Testis (tissue), 2 donors: ENCODE measurements at regions not wholly inside any gene's neighbourhood (a gene's known extent, or its start where the extent isn't known, plus 50 kb on each side); places are given as distances from the start of the nearest gene placed in this dataset.

Source experiments
- DNase-seq: peaks from one replicate; pipeline ENCODE4 v3.0.0-alpha.2; 2019
- H3K27ac ChIP-seq, 2 donors: fragments of 200-600 bp; sonication (generic); one replicate each; pipeline ENCODE4 v1.5.1; 2019
- H3K27me3 ChIP-seq: fragments of 200-600 bp; sonication (generic); one replicate; pipeline ENCODE4 v1.5.1; 2019
- H3K36me3 ChIP-seq: fragments of 200-600 bp; sonication (generic); one replicate; pipeline ENCODE4 v1.5.1; 2017; ENCODE audit warnings: low read depth; ENCODE audit errors: missing control alignments
- H3K4me1 ChIP-seq: fragments of 200-600 bp; sonication (generic); one replicate; pipeline ENCODE4 v1.5.1; 2019
- H3K4me3 ChIP-seq, 2 donors: fragments of 200-600 bp; sonication (generic); one replicate each; pipeline ENCODE4 v1.5.1; 2017 to 2019
- H3K9me3 ChIP-seq: fragments of 200-600 bp; sonication (generic); one replicate; pipeline ENCODE4 v1.5.1; 2017
- POLR2A ChIP-seq: fragments of 450-650 bp; IDR thresholded peaks from one replicate; pipeline ENCODE4 v1.6.1; 2017; ENCODE audit warnings: antibody characterized with exemption, mild to moderate bottlenecking, moderate library complexity
- WGBS, 2 donors: methylation state at CpG; one replicate each; pipeline ENCODE4 v1.1.5; 2018; 5-methylcytosine and 5-hydroxymethylcytosine counted together
- intact Hi-C: fragments of 100-400 bp; cut with DNase I; formaldehyde crosslinking; loops from one replicate; pipeline ENCODE4 v1.15.1; 2023; ENCODE audit warnings: low total_unique reads
- TF ChIP-seq, protein P1 (sequence below), 3 experiments: fragments of 450-650 bp in 2 of 3; fragments of 200-600 bp in 1 of 3; sonication (generic) in 1 of 3; IDR thresholded peaks; one replicate each; pipeline ENCODE4 v1.5.1; 2016 to 2019; ENCODE audit warnings: antibody characterized with exemption in 3 of 3, mild to moderate bottlenecking in 2 of 3, moderate library complexity in 1 of 3

GRCh38 chr19:33903489-33903850, 106.8 kb downstream of the KCTD15 start:
- H3K27ac ChIP-seq: no peak overlapping the region
- TF ChIP-seq POLR2A: no peak
- TF ChIP-seq, protein P1, sequence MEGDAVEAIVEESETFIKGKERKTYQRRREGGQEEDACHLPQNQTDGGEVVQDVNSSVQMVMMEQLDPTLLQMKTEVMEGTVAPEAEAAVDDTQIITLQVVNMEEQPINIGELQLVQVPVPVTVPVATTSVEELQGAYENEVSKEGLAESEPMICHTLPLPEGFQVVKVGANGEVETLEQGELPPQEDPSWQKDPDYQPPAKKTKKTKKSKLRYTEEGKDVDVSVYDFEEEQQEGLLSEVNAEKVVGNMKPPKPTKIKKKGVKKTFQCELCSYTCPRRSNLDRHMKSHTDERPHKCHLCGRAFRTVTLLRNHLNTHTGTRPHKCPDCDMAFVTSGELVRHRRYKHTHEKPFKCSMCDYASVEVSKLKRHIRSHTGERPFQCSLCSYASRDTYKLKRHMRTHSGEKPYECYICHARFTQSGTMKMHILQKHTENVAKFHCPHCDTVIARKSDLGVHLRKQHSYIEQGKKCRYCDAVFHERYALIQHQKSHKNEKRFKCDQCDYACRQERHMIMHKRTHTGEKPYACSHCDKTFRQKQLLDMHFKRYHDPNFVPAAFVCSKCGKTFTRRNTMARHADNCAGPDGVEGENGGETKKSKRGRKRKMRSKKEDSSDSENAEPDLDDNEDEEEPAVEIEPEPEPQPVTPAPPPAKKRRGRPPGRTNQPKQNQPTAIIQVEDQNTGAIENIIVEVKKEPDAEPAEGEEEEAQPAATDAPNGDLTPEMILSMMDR (IDR thresholded peaks at IDR 0.05): no peak
- no peaks in the 10 kb centered on the region for H3K27me3 ChIP-seq
- 68 to 76% methylated on average over 9 of the region's 9 CpGs for WGBS, 2 donors
- no peak overlapping the region for H3K4me3 ChIP-seq
- H3K9me3 ChIP-seq: no peaks in the 10 kb centered on the region
- intact Hi-C loops: no loop called here
- no peak for DNase-seq
- peaks cover 10% of the 10 kb centered on the region for H3K4me1 ChIP-seq
- no peaks in the 10 kb centered on the region for H3K36me3 ChIP-seq

- DNase-seq: no peak
- intact Hi-C loops: no loop called here
- H3K9me3 ChIP-seq: no peaks in the 10 kb centered on the region
- H3K27ac ChIP-seq: no peak overlapping the region
- H3K4me1 ChIP-seq: peaks cover 10% of the 10 kb centered on the region
- no peaks in the 10 kb centered on the region for H3K36me3 ChIP-seq
- no peaks in the 10 kb centered on the region for H3K27me3 ChIP-seq
- no peak for TF ChIP-seq POLR2A
- TF ChIP-seq, protein P1 (IDR thresholded peaks at IDR 0.05): no peak
- H3K4me3 ChIP-seq: no peak overlapping the region
- 52 to 63% methylated on average over 7 of the region's 7 CpGs for WGBS, 2 donors
These were observed 108.0 kb downstream of the KCTD15 start for GRCh38 chr19:33904681-33905080.

DNA sequence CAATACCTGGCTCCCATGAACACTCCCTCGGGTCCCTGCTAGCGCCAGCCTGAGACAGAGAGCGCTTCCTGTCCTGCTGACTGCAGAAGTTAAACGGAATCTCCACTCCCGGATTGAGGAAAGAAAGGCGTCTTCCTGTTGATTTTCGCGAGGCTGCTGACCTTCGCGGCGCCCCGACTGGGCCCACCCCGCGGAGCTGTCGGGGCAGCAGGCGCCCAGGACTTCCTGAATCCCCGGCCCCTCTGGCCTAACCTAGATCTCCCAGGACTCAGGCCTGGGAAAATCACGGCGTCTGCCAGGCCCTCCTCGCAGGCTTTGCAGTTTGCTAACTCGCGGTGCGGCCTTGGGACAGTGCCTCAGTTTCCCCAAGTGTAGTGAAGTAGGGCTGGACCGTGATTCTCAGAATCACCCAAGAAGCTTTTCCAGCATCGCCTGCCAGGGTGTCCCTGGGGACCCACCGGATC, 108.8 kb downstream of the KCTD15 start:
- intact Hi-C loops: no loop called here

GRCh38 chr19:33905937-33906577, 109.4 kb downstream of the KCTD15 start:
- WGBS, 2 donors: 4 to 13% methylated on average over 4 to 31 of the region's 60 CpGs
- H3K4me3 ChIP-seq: peak overlapping the region; percentile 53

More for the DNA sequence above, 108.8 kb downstream of the KCTD15 start:
- TF ChIP-seq, protein P1 (IDR thresholded peaks at IDR 0.05): no peak
- TF ChIP-seq POLR2A: no peak
- Histone ChIP-seq H3K27me3 (no peaks in the 10 kb centered on the region), H3K36me3 (no peaks in the 10 kb centered on the region), H3K4me1 (peaks cover 10% of the 10 kb centered on the region), H3K9me3 (no peaks in the 10 kb centered on the region), H3K27ac (peak overlapping the region; percentile 24 to 71), H3K4me3 (peak overlapping the region; percentile 53)
- 0 to 3% methylated on average over 3 to 26 of the region's 26 CpGs for WGBS, 2 donors
- no peak for DNase-seq

More at GRCh38 chr19:33905937-33906577, 109.4 kb downstream of the KCTD15 start:
- TF ChIP-seq, protein P1 (IDR thresholded peaks at IDR 0.05): no peak
- TF ChIP-seq POLR2A: no peak
- intact Hi-C loops: no loop called here
- Histone ChIP-seq H3K36me3 (no peaks in the 10 kb centered on the region), H3K9me3 (no peaks in the 10 kb centered on the region), H3K27ac (peak overlapping the region; percentile 24 to 71), H3K4me1 (peaks cover 10% of the 10 kb centered on the region), H3K27me3 (no peaks in the 10 kb centered on the region)
- DNase-seq: peak; percentile 31
